MM.1S (cell line): ENCODE measurements at regions not wholly inside any gene's neighbourhood (a gene's known extent, or its start where the extent isn't known, plus 50 kb on each side); places are given as distances from the start of the nearest gene placed in this dataset.

ENCODE experiments used
- CTCF ChIP-seq: fragments of 300-600 bp; sonication (generic); IDR thresholded peaks from 2 replicates; pipeline ENCODE4 v1.5.1; 2016; ENCODE audit warnings: antibody characterized with exemption, low read length, mixed read lengths
- EZH2 ChIP-seq: fragments of 300-600 bp; sonication (generic); optimal IDR thresholded peaks from 2 replicates; pipeline ENCODE3; 2017; ENCODE audit warnings: low read depth, mild to moderate bottlenecking, antibody characterized with exemption, low read length, mixed read lengths
- EZH2phosphoT487 ChIP-seq: fragments of 300-600 bp; sonication (generic); IDR thresholded peaks from 2 replicates; pipeline ENCODE4 v1.6.1; 2018; ENCODE audit warnings: antibody characterized with exemption, low read length

- TF ChIP-seq CTCF (no peak), EZH2phosphoT487 (no peak), EZH2 (no peak)
These were observed 52.3 kb upstream of the PTPN12 start for GRCh38 chr7:77484785-77485184.
